GM04504 (cell line): ENCODE measurements at regions not wholly inside any gene's neighbourhood (a gene's known extent, or its start where the extent isn't known, plus 50 kb on each side); places are given as distances from the start of the nearest gene placed in this dataset.

Experiments used
- DNase-seq: peaks from one replicate; pipeline ENCODE4 v3.0.0-alpha.2; 2012; ENCODE audit warnings: low read depth

DNA sequence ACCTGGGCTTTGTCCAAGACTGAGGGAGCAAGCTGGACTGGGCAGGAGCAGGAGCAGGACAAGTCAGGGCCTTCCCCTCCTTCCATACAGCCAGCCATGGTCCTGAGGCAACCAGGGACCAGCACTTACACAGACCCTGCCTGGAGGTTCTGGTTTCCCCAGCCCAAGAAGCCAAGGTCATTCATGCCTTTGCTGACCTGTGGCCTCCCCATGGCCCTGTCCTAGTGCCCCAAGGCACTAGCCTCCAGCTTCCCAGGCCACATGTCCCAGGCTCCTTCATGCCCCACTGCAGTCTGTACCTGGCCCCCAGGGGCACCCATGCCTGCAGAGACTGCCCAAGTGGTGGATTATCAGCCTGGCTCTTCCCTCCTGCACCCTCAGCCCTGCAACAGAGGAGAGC lies 243.9 kb downstream of the TOMM20 start:
- DNase-seq = no peak

DNA sequence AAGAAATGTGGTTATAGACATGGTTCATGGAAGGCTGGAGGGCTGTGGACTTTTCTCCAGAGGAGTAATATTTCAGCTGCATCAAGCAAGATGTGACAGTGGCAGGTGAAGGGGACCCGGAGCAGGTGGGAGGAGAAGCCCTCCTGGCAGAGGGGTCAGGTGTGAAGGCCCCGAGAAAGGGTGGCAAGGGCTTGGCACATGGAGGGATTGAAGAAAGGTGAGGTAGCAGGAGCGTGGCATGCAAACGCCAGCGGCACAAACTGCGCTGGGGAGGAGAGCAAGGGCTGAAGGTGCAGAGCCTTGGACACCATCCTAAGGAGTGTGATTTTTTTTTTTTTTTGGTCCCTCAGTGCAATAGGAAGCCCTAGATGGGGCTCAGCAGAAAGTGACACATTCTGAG lies 244.6 kb downstream of the TOMM20 start:
- no peak for DNase-seq

DNA sequence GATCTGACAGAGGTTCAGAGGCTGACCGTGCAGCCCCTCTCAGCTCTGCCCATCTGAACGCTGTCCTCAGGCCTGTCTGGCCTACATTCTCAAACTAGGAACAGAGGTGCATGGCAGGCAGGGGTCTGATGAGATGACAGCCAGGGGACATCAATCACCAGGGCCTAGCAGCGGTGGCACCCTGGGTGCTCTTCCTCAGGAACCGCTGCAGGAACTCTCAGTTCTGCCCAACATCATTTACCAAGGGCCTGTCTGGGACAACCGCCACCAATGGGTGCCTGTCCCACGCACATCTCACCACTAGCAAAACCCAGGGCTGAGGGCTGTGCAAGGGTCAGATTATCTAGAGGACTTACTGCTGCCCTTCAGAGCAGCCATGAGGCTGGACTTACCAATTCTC lies 245.7 kb downstream of the TOMM20 start:
- no peak for DNase-seq

DNA sequence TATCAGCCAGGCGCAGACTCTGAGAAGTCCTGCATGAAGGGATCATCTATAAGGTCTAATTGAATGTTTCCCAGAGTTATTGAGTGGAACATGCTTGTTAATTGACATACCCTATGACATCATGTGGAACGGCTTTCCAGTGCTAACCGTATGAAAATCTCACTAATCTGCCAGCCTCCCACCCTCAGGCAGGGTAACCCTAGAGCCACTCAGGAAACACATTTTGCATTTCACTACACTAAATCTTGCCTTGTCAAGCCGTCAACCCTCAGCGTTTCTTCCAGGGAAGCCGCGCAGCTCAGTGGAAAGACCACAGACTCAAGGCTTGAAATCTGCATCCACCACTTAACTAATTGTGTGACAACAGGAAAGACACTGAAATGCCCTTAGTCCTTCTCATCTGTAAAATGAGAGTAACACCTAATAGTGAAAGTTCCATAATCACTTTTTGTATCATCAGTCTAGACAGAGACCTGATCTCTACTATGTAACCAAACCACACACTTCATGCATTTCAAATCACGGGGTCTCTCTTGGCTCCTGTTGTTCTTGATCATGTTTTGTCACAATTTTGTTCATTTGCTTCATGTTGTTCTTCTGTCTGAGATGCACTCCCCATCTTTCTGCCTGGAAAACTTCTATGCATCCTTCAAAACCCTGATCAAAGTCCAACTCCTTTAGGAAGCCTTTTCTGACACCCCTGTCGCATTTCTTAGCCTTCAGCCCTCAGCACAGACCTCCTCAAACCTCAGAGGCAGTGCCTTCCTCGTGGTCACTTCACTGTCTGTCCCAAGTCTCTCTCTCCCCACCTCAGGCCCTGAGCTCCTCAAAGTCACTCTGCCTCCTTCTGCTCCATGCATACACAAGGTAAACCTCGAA lies 246.5 kb downstream of the TOMM20 start:
- DNase-seq = no peak

DNA sequence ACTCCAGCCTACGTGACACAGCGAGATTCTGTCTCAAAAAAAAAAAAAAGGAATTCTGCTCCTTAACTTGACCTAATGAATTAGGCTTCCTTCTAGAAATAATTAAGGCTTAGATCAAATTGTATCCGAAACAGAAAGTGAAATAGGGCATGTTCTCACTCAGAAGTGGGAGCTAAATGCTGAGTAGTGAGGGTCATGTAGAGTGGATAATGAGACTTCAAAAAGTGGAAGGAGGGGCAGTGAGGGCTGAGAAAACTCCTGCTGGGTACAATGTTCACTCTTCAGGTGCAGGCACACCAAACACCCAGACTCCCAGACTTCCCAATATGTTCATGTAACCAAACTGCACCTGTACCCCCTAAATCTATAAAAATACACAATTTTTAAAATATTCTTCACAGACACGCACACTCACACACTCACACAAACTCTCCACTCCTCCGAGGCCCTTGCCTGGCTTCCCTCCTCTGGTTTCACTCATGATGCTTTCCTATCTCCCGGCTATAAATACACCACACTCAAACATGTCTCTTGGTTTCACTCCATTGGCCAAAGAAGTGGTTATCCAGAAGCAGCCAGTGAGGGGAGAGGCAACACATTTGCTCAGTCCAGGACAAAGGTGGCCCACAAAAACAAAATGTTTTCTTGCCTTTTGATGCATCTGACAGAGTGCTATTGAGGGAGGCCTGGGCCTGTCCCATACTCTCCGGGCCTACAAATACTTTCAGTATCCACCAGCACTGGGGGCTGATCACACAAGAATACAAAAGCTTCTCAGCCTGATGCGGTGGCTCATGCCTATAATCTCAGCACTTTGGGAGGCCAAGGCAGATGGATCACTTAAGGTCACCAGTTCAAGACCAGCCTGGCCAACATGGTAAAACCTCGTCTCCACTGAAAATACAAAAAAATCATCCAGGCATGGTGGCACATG lies 249.2 kb downstream of the TOMM20 start:
- no peak for DNase-seq

DNA sequence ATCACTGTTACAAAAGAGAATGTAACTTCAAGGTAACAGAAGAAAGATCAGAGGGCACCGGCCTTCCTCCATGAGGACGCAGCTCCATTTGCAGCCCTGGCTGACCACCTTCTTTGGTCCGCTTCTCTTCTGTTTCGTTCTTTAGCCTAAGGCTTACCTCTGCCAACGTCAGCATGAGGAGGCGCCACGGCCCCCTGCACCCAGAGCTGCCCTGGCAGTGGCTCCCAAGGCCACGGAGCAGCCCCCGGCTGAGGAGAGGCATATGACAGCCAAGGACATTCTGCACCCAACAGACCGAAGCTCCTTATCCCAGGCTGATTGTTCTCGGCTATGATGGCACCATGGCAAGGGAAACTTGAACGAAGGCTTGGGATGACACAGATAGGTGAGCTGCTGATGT lies 250.3 kb downstream of the TOMM20 start:
- DNase-seq = no peak

DNA sequence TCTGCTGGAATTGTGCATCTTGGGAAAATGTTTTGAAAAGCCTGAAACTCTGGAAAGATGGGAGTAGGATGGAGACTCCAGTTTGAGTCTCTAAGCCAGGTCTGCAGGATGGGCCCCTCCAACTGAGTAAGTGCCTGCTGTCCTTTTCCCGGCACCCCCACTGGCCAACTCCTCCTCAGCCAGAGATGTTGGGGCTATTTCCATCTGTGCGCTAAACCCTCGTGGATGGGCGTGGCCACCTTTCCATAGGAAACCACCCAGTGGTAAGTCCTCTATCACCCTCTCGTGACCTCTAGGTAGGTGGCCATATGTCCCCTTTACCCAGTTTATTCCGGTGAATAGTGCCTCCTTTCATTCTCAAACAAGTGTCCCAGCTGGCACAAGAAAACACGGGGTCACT lies 250.9 kb downstream of the TOMM20 start:
- DNase-seq = no peak

DNA sequence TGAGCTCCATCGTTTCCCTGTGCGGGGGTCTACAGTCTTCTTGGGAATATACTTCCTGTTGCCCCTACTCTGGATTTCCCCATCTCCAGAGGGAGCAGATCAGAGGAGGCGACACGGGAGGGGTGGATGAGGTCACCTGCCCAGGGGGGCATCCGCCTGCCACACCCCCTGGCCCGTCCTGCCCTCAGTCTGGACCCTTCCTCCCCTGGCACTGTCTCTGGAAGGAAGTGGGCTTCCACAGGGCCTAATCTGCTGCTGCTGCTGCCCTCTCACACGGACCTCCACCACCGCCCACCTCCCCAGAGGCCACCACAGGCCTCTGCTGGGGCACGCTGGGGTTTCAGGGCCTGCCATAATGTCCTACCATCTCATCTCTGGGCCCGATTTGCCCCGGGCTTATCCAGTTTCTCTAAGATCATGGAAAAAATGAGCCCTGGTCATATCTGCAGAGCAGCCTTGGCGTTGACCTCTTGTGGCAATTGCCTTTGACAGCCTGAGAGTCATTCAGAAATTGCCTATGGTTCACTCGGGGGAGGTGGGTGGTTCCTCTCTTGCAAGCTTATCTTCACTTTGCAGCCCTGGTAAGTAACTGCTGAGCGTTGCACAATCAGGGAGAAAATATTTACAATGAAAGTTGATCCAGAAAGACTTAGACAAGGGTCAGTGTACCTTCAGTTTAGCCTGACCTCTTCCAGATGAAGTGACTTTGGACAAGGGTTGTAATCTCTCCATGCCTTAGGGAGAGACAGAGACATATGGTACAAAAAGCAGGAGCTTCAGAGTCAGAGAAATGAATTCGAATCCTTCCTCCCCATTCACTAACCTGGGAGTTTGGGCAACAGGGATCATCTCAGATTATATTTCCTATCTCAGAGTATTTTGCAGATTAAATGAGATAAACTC lies 252.4 kb downstream of the TOMM20 start:
- no peak for DNase-seq

DNA sequence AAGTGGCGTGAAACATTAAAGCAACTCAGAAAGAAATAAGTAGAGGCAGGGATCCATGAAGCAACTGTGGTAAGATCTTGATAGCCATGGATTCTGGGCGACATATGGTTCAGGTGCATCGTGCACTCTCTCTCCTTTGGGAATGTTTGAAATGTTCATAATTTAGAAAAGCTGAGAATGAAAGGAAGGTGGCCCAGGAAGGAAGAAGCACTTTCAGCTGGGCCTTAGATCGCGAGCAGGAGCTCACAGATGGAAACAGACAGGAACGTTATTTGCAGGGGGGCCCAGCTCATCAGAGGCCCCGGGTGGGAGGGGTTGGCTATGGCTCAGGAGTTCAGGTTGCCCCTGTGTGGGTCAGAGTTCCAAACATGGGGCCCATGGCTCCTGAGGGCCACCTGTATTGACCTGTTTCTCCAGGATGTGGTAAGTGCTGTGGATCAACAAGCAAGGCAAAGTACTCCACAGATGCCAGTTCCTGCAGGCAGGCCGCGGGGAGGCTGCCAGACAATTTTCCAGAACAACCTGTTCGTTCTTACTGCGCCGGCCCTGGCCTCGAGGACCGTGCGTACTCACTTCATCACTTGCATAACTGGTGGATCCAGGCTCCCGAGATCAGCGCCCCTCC lies 253.2 kb downstream of the TOMM20 start:
- DNase-seq = no peak

DNA sequence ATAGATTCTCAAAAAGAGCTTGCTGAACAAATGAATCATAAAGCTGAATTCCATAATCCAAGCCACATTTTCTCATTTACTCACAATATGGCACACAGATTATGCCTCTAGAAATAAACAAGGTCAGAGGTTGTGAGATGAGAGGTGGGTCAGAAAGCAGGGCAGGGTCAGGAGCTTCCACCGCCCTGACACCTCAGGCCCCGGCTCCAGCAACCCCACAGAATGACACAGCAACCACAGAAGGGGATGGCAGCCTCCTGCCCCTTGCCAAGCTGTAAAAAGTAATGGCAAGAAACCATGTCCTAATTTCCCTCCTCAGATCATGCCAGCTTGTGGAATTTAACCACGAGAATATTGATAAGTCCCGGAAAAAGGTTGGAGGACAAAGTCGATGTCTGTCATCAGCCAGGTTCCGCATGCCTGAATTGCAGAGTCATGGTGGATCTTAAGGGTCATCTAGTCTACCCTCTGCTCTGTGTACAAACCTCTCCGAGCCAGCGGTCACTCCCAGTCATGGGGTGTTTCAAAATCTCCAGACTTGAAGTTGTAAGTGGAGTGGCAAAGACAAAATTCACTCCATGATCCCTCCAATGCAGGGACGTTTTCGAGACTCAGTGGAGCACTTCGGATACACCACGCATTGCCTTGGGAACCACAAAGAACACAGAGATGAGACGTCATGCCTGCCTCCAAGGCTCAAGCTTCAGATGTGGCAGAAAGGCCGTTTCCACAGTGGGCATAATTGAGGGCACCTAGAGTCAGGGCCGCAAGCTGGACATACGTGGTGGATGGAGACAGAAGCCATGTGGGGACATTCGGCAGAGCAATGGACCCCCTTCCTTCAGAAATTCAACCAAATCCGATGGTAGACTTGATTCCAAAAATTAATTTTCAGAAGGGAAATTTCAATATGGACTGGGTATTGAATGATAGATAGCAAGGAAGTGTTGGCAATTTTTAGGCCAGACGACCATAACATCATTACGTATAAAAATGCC lies 254.0 kb downstream of the TOMM20 start:
- DNase-seq = no peak

DNA sequence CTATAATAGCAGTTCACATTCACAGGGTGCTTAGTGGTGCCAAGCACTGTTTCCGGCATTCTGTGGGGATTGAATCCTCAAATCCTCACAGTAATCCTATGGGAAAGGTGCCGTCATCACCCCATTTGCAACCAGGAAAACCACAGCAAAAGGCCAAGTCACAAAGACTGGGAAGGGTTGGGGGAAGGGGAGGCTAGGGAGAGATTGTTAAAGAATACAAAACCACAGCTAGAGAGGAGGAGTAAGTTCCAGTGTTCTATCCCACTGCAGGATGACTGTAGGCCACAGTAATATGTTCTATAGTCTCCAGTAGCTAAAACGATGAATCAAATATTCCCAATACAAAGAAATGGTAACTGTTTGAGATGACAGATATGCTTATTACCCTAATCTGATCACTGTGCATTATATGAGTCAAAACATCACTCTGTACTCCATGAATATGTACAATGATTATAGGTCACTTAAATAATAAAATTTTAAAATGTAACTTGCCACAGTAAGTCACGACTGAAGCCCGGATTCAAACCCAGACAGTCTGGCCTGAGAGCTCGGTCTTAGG lies 256.8 kb downstream of the TOMM20 start:
- DNase-seq = no peak

DNA sequence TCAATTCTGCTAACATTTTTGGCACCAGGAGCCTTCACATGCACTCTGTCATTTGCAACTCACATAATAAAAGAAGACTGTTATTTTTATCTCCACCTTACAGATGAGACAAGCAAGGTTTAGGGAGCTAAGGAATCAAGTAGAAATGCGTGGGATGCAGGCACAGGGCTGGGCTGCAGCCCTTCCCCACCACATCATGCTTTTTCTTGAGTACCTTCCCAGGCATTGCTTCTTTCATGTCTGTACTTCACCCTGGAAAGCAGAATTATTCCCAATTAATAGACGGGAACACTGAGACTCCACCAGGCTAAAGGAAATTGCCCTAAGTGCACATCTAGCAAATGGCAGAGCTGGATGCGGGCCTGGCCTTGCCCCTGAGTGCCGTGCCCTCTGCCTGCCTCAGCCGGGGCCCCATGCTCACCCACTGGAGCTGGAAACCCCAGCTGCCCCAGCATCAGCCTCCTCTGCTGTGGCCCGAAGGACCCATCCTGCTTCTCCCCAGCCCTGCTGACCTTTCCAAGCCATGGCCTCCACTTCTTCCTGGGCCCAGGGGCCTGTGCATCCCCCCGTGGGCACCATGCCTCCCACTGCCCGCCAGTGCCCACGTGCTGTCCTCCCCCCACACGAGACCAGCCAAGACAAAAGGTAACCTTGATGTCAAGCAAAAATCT lies 257.5 kb downstream of the TOMM20 start:
- no peak for DNase-seq

DNA sequence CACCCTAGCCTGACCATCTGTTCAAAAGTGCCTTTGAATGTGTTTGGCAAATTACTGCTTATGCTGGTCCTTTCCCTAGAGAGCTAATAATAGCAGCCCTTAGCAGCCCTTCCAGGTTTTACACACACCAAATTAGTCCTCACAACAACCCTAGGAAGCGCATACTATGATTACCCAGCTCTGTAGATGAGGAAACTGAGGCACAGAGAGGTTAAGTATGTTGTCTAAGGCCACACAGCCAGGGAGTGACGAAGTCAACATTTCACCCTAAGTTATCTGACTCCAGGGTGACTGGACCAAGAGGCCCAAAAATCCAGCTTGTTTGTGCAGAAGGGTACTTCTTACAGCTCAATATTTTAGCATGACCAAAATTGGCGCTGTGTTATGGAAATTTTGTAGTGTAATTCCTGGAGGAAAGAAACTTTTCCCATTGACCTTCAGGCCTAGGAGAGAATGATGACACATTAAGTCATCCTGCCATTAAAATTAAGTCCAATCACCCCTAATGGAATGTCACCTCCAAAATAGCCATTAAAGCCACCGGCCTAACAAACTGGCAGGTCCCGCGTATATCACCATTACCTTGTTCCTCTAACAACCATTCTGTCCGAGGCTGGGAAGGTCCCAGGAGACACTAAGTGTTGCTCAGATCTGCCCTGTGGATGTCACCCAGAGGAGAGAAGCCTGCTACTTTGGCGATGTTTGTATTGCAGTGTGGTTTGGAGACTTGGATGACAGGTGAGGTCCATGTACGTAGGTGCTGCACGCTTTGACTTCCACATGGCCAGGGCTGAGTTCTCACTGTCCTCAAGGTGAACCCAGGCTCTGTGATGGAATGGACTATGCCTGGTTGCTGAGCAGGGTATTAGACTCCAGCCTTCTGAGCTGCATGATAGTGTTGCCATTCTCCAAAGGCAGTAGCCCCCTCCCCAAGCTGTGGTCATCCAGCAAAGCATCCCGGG lies 258.3 kb downstream of the TOMM20 start:
- DNase-seq = no peak

DNA sequence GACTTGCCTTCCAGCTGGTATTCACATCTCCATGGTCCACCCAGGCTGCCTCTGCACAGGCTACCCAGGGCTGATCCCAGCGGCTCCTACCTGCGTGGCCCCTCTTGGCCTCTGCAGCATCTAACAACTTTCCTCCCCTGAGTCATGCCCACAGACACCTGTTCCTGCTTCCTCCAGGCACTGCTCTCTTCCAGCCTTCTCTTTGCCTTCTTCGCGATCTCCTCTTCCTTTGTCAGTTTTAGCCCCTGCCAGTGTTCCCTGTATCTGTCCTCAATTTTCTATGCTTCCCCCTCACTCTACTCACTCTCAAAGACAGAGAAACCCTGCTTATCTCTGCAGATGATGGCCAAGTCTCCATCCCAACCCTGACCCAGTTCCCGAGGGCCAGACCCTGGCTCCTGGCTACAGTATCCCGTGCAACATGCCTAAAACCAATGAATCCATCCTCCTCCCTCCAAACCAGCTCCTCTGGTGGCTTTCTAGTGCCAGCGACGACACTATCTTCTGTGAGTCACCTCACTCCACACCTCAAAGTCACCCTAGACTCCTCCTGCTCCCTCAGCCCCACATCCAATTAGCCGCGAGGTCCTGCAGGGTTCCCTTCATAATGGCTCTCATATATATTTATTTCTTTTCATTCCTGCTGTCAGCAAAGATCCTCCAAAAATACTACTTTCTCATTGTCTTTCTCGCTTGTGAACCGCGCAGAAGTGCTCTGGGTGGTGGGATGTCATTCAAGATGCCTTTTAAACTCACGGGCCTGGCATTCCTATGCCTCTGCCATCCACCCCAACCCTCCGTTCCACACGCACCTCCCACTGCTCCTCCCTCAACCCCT lies 259.2 kb downstream of the TOMM20 start:
- DNase-seq = no peak

DNA sequence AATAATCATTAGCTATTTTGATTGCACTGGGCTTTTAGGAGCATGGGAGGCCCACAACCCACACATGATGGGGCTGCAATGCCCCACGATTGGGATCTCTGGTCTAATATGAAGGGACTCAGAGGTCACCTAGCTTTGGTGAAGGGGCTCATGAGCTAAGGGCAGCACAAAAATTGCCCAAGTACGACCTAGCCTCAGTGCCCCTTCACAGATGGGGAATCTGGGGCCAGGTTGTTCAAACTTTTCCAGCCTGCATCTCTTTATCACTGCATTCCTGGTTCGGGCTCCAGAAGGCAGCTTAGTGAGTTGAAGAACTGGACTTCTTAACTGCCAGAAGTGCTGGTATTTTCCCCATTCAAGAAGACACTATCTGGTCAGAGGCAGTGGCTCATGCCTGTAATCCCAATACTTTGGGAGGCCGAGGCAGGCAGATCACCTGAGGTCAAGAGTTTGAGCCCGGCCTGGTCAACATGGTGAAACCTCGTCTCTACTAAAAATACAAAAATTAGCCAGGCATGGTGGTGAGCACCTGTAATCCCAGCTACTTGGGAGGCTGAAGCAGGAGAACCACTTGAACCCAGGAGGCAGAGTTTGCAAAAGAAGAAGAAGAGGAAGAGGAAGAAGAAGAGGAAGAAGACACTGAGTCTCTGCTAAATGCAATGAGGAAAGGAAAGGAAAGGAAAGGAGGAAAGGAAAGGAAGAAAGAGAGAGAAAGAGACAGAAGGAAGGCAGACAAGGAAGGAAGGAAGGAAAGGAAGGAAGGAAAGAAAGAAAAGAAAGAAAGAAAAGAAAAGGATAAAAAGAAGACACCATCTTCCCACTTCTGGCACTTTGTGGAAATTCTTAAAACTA lies 258.5 kb upstream of the IRF2BP2 start:
- no peak for DNase-seq
